HL-60 (cell line): ENCODE measurements at regions not wholly inside any gene's neighbourhood (a gene's known extent, or its start where the extent isn't known, plus 50 kb on each side); places are given as distances from the start of the nearest gene placed in this dataset.

Experiments used
- CTCF ChIP-seq: IDR thresholded peaks from one replicate; pipeline ENCODE4 v1.5.1; 2011; ENCODE audit warnings: low read length, control low read depth, inconsistent platforms; ENCODE audit not compliant: insufficient read depth
- GABPA ChIP-seq: IDR thresholded peaks from 2 replicates; pipeline ENCODE4 v1.6.1; 2012; ENCODE audit warnings: low read depth
- SPI1 ChIP-seq: IDR thresholded peaks from 2 replicates; pipeline ENCODE4 v1.6.1; 2012; ENCODE audit warnings: low read depth, mild to moderate bottlenecking, borderline replicate concordance

- TF ChIP-seq CTCF (no peak), GABPA (no peak), SPI1 (no peak)
These were observed 116.1 kb upstream of the SLC7A14 start for GRCh38 chr3:170701696-170702678.
